EH (cell line): ENCODE measurements at regions not wholly inside any gene's neighbourhood (a gene's known extent, or its start where the extent isn't known, plus 50 kb on each side); places are given as distances from the start of the nearest gene placed in this dataset.

Source experiments
- DNase-seq: peaks from one replicate; pipeline ENCODE4 v3.0.0-alpha.2; 2015; ENCODE audit warnings: low read depth

DNA sequence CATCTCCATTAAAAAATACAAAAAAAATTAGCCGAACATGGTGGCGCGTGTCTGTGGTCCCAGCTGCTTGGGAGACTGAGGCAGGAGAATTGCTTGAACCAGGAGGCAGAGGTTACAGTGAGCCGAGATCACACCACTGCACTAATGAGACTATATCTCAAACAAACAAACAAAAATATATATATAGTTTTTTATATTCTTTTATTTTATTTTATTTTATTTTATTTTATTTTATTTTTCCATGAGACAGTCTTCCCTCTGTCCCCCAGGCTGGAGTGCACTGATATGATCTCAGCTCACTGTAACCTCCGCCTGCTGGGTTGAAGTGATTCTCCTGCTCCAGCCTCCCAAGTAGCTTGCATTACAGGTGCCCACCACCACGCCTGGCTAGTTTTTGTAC is 79.5 kb downstream of the IRF2BPL start:
- no peak for DNase-seq

GRCh38 chr14:76948213-76948947 is 80.1 kb downstream of the IRF2BPL start:
- DNase-seq = no peak

DNA sequence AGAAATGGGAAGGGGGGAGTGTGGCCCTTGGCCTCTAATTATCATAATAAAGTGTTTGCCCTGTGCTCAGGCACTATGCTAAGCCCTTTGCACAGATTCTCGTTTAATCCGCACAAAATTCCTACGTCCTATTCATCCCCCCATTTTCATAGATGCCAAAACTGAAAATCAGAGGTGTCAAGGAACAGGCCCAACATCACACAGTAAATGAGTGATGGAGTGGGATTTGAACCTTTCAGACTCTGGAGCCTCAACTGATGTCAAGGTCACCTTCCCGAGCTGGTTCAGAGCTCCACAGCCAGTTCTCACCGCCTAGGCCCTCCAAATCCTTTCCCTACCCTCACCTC is 80.7 kb downstream of the IRF2BPL start:
- no peak for DNase-seq

- peak; percentile 91 for DNase-seq
Measured at GRCh38 chr14:76947078-76947837, 81.2 kb downstream of the IRF2BPL start.

DNA sequence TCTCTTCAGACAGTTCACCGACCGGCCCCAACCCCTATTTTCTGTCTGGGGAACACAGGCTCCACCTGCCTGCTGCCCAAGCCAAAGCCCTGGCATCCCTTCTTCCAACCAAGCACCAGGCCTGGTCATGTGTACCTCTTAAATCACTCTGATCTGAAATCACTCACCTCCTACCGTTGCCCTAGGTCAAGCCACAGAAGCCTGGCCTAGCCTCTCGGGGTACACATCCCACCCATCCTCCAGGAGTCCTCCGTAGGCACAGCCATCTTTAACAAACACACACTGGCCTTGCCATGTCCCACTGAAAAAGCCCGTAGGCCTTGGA is 81.8 kb downstream of the IRF2BPL start:
- no peak for DNase-seq

- DNase-seq = no peak
Measured at GRCh38 chr14:76943072-76943471, 85.4 kb downstream of the IRF2BPL start.

DNA sequence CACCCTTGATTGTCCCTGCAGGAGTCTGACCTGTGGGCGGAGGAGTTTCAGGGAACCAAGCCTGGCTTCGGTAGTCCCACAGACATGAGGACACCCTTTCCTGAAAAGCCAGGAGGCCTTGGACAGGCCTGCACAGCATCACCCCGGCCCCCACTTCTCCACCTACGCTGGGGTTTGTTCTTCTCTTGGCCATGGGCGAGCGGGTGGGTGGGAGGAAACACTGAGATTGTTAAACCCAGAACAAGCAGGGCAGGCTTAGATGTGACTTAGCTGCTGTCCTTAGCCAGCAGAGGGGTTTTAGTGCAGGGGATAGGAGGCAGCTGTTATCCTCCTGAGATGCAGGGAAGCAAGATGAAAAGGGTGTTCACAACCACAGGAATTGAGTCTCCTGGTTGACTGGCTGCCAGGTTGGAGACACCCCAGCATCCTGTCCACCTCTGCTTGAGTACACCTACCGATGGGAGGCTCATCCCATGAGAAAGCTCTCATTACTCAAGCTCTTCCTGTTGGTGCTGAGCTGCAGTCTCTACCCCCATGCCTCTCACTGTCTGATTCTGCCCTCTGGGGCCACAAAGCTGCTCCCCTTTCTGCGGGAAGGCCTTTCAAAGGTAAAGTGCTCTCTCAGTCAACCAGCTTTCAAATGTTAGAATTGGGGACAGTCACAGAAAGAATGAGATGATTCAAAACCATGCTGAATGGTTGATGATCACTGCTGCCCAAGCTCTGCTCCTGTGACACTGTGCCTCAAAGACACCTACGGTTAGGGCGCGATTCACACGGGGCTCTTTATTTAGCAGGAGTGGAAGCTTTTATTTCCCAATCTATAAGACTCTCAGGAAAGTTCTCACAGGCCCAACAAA is 86.3 kb downstream of the IRF2BPL start:
- no peak for DNase-seq

- DNase-seq = no peak
Measured at GRCh38 chr14:76941544-76941943, 87.0 kb downstream of the IRF2BPL start.

DNA sequence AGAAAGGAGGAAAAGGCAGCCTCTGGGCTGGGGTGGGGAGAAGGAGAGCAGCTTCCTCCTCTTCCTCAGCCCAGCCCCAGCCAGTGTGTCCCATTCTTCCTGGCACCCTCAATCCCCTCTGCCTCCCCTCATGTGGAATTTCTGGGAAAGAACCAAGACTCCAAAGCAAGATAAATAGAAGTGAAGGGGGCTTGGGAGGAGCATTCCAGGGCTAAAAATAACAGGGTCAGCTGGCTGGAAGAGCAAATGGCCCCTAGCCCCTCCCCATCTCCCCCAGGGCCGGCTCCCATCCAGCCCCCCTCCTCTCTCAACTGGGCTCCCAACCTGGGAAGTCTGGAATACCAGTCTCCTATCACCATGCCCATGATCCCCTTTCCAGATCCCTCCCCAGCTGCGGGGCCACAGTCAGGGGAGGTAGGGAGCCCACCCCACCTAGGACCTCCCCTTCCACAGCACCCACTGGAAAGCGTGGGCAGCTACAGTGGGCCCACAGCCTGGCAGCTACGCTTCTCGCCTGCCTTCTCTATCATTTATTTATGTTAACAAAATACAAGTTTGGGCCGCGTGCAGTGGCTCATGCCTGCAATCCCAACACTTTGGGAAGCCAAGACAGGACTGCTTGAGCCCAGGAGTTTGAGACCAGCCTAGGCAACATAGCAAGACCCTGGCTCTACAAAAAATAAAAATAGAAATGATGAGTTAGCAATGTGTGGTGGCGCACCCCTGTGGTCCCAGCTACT is 88.3 kb downstream of the IRF2BPL start:
- DNase-seq = no peak

- DNase-seq = no peak
Measured at GRCh38 chr14:76939015-76939742, 89.3 kb downstream of the IRF2BPL start.

GRCh38 chr14:76938092-76938500 is 90.4 kb downstream of the IRF2BPL start:
- DNase-seq = peak; percentile 68

DNA sequence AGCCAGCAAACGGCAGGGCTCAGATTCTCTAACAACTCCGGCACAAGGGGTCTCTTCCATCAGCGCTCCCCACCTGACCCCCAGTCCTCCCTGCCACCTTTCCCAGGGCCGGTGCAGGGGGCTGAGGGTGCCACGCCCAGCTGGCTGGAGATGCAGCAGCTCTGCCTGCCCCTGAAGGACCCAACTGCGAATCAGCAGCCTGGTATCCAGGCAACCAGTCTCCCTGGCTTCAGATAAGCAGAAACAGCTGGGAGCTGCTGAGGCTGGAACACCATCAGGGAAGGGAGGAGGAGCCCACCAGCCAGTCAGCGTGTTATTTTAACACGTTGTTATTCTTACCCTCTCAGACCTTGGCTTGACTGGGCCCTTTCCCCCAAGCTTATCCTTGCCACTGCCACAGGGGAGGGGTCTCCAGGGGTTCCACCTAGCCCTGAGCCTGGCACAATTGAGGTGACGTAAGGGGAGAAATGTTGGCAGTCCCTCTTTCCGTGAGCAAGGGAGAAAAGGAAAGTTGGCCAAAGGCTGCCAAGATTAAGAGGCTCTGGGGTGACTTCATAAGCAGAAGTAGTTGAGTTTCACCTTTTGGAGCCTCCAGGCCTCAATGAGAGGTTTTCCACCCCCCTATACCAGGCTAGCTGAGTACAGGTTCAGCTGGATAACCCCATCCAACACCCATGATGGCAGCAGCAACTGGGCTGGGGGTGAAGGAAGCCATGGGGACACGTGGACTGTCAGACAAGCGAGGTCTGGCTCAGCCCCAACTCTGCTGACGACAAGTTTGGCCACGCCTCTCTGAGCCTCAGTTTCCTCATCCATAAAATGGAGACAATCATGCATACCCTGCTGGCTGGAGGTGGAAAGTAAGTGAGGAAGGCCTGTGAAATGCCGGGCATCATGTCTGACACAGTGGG is 91.1 kb downstream of the IRF2BPL start:
- peak; percentile 89 for DNase-seq

DNA sequence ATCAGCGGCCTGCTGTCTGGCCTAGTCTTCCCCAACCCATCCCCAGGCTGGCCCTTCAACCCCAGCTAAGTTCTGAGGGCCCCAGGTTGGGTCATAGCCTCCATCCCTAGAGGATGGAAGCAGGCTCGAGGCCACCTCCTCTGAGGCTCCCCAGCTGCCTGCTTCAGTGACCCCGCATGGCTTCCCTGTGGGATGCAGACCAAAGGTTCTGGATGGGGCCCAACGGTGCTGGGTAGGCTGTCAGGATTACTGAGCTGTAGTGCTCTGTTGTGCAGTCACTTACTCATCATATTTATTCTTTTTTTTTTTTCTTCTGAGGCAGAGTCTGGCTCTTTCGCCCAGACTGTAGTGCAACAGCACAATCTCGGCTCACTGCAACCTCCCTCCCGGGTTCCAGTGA is 92.0 kb downstream of the IRF2BPL start:
- peak; percentile 42 for DNase-seq

DNA sequence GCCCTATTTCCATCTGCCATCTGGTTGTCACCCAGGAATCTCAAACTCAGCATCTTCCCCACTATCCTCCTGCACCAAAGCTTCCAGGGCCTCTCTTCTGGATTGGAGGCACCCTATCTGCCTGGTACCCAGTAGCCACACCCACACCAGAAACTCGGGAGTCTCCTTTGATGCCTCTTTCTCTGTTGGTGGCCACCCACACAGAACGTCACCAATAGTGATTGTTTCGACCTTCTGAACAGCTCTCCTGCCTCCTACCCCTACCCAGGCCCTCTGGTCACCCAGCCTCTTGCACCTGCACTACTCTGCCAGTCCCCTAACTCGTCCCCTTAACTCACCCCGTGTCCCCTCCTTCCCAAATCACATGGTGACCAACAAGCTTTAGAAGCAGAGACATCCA is 95.0 kb downstream of the IRF2BPL start:
- DNase-seq = no peak

DNA sequence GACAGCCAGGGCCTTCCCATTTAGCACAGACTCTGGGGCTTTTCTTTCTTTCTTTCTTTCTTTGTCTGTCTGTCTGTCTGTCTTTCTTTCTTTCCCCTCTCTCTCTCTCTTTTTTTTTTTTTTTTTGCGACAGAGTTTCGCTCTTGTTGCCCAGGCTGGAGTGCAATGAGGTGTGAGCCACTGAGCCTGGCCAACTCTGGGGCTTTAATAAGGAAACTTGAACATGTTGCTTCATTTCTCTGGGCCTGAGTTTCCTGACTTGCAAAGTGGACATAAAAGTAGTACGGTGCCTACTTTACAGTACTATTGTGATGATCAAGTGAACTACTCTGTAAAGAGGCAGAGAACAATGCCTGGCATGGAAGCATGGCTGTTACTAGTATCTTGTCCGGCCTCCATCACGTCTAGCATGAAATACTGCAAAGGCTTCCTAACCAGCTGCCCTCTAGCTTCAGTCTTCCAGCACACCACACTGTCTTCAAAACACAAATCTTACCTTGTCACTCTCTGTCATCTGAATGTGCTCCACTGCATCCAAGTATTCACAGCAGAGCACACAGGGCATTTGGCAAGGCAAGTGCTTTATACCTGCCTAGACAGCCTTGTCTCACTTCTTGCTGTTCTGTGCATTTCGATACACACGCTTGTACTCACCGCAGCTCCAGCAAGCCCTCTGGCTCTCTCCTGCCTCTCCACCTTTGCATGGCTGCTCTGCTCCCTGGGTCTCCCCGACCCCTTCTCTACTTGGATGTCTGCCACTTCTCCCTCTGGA is 96.7 kb downstream of the IRF2BPL start:
- no peak for DNase-seq

DNA sequence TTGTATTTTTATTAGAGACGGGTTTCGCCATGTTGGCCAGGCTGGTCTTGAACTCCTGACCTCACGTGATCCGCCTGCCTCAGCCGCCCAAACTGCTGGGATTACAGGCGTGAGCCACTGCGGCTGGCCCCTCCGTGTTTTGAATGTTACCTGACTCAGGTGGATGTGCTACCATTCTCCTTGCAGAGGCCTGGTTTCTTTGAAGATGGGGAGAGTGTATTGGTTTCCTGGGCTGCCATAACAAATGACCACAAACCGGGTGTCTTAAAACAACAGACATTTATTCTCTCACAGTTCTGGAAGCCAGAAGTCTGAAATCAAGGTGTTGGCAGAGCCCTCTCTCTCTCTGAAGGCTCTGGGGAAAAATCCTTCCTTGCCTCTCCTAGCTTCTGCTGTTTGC is 98.0 kb downstream of the IRF2BPL start:
- no peak for DNase-seq

DNA sequence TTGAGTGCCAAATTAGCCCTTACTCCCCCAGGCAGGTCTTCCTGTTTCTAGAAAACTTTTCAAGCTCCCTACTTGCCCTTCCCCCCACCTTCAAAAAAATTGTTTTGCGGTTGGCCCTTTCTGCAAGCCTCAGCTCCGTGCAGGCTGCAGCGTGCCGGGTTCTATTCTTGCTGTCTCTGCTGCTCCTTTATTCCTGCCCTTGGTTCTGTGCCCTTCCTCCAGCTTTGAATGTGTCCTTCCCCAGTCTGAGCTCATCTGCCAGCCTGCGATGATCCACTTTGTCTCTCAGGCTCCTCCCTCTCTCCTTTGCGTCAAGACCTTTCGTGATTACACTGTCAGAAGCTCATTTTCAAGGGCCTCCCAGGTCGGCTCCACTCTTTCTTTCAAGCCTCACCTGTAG is 98.6 kb downstream of the IRF2BPL start:
- no peak for DNase-seq

DNA sequence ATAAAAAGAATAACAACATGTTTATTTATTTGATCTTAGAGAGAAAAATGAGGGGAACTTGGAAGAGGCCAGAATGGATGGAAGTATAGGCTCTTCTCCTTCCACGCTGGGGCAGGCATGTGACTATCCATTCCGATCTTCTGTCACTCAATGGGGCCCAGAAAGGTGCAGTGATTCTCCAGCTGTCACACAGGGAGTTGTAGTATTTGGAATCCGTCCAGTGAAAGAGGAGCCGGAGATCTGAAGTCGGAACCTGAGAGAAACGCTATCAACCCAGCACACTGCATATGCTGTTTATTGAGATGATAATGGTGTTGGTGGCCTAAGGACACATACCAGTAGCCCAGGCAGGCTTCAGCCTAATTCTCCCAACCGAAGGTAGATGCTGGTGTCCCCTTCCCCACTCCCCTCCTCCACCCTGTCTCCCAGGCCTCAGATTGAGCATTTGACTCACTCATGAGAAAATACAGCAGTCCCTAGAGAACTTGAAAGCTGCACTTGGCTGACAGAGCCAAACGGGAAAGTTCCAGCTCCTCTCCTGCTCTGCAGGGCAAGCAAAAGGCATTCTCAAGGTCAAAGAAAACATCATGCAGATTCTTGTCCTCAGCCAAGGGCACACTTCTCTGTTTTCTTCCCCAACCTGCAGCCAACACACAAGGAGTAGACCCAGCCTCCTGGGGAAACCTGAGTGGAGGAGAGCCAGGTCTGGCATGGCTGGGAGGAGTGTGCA is 100.4 kb downstream of the IRF2BPL start:
- DNase-seq = no peak
